ENCODE measurements at regions not wholly inside any gene's neighbourhood (a gene's known extent, or its start where the extent isn't known, plus 50 kb on each side); places are given as distances from the start of the nearest gene placed in this dataset.

DNA sequence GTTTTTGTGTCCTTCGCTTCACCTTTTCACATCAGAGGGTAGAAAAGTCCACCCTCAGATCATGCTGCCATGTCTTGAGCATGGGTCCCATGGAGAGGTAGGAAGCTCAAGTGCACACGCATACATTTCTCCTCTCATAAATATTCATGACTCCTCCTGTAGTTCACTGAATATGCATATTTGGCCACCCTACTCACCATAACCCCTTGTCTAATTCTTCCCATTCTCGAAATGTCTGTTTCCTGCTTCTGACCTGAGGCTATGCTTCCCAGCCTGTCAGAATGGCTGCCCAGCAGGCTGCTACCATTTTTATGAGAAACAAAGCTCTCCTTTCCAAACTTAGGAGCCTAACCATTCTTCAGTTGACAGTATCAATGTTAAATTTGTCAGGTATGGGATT, 86.5 kb downstream of the ADRA2C start:
- peak; percentile 81 for DNase-seq (ENCODE audit: low spot score)

DNA sequence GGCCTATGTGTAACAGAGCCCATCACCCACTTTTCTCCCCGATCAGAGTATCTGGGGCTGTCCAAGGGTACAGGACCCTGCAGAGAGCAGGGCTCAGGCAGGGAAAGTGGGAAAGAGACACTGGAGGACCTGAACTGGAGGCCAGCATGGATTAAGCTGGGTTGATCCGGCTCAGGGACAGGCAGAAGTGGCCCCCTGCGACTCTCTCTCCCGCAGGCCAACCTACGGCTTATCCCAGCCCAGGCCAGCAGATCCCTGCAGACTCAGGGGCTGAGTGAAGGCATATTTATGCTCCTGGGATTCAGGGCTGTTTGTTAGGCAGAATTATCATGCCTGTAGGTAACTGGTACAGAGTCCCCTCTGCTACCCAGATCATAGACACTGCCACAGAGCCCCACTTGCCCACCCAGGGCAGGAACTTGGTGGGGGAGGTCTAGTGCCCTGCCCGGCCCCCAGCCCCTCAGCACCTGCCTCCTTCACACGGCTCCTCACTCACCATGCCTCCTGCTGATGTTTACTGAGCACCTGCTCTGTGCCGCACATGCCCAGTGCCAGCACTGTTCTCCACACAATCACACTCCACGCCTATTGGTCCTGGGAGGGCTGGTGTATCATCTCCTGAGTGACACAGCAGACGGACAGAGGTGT, 87.3 kb downstream of the ADRA2C start:
- no peak for DNase-seq (ENCODE audit: low spot score)

DNA sequence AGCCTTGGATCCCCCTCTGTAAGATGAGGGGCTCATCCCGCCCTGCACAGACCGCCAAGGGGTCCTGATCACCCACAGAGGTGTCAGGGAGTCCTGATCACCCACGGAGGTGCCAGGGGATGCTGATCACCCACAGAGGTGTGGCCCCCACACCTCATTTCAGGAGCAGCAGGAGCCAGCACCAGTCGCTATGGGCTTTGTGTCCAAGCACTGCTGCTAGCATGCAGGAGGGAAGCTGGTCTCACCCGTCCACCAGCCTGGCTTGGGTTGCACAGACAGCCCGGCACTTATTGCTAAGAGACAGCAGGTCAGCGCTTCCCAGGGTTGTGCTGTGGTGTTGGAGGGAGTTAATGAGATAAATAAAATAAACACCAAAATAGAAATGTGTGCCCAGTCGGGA, 88.5 kb downstream of the ADRA2C start:
- DNase-seq (ENCODE audit: low spot score): no peak

DNA sequence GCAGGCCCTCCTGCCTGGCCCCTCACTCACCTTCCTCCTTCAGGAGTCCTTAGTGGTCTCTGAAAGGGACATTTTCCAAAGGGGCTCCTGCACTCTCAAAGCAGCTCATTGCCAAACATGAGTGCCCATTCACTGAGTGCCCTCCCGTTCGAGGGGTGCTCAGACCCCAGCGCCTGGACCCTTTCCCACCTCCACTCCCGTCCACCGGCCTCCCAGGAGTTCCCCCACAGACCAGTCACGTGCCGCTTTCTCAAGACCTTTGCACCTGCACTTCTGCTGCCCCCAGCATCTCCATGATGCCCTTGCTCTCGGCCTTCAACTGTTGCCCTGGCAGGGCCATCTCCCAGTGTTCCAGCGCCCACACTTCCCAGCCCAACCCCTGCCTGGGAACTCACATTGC, 89.5 kb downstream of the ADRA2C start:
- DNase-seq (ENCODE audit: low spot score): no peak

DNA sequence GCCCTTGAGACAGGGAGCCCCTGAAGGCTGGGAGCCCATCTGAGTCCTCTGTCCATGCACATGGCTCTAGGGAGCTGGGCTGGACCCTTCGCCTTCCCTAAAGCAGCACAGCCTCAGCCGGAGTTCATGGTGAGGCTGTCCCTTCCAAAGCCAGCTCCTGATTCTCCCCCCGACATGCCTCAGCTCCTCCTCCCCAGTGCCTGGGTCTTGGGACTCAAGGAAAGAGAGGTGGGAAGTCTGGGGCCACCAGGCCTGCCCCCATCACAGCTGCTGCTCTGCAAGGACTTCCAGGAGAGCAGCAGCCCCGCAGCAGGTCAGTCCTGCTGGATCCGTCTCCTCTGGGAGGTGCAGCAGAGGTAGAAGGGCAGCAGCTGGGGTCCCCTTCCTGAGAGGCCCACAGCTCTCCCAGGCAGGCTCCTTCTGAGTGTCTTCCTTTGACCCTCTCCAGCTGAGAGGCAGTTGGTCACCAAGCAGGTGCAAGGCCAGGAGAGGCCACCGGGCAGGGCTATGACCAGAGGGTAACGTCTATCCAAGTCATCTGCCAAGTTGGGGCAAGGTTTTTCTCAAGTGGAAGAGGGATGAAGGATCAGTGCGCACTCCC, 90.5 kb downstream of the ADRA2C start:
- DNase-seq (ENCODE audit: low spot score): no peak

DNA sequence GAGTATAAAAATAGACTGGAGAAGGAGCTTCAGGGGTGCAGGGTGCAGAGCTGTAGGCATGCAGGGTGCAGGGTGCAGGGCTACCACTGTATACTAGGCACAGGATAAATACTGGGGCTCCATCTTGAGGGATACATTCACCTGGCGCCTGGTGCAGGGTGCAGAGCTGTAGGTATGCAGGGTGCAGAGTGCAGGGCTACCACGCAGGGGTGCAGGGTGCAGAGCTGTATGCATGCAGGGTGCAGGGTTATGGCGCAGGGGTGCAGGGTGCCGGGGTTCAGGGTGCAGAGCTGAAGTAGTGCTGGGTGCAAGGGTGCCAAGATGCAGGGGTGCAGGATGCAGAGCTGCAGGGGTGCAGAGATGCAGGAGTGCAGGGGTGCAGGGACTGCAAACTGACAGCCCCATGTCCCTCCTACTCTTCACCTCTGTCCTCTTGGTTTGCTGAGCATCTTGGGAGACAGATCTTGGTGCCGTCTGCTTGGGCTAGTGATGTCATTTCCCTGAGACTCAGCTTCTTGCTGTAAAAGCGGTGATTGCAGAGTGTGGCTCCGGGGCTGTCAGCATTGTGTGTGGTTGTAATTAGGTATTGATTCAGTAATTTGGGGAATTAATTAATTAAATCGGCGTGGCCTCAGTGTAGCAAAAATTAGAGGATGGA, 91.2 kb downstream of the ADRA2C start:
- no peak for DNase-seq (ENCODE audit: low spot score)

DNA sequence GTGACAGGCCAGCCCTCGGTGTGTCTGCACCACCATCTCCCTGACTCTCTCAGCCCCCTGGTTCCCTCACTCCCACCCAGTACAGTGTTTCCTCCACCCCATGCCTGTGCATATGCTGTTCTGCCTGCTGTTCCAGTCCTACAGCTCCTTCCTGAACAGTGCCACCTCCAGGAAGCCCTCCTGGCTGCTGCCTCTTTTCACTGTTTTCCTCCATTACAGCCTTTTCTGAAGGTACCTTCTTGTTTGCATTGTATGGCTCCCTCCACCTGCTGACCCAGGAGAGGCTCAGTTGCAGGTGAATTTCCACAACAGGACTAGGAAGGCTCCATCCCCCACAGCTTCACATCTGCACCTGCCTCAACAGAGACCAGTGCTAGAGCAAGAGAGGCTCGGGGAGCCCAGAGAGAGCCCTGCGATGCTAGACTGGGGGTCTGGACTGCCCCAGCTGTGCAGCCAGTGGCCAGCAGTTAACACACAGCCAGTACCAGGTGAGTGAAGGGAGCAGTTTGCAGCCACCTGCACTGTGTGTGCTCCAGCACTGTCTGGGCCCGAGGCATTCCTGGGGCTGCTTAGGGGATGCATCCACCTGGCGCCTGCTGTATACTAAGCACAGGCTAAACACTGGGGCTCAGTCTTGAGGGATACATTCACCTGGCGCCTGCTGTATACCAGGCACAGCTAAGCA, 92.0 kb downstream of the ADRA2C start:
- no peak for DNase-seq (ENCODE audit: low spot score)

DNA sequence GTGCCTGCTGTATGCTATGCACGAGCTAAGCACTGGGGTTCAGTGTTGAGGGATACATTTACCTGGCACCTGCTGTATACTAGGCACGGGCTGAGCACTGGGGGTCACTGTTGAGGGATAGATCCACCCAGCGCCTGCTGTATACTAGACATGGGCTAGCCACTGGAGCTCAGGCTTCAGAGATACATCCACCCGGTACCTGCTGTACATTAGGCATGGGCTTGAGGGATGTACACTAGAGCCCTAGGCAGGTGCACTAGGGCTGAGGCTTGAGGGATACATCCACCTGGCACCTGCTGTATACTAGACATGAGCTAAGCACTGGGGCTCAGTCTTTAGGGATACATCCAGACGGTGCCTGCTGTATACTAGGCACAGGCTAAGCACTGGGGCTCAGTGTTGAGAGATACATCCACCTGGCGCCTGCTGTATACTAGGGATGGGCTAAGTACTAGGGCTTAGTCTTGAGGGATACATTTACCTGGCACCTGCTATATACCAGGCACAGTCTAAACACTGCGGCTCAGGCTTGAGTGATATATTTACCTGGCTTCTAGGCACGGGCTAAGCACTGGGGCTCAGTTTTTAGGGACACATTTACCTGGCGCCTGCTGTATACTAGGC, 92.7 kb downstream of the ADRA2C start:
- no peak for DNase-seq (ENCODE audit: low spot score)

DNA sequence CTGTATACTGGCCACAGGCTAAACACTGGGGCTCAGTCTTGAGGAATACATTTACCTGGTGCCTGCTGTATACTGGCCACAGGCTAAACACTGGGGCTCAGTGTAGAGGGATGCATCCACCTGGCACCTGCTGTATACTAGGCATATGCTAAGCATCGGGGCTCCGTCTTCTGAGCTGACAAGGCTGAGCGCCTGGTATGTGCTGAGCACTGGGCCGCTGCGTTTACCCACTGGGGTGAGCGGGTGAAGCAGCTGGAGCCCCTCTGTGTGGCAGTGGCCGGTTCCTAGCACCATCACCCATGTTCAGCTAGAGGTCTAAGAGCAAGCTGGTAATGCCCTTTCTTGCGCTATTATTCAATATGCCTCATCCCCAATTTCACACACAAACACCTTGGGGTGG, 93.4 kb downstream of the ADRA2C start:
- DNase-seq (ENCODE audit: low spot score): no peak

DNA sequence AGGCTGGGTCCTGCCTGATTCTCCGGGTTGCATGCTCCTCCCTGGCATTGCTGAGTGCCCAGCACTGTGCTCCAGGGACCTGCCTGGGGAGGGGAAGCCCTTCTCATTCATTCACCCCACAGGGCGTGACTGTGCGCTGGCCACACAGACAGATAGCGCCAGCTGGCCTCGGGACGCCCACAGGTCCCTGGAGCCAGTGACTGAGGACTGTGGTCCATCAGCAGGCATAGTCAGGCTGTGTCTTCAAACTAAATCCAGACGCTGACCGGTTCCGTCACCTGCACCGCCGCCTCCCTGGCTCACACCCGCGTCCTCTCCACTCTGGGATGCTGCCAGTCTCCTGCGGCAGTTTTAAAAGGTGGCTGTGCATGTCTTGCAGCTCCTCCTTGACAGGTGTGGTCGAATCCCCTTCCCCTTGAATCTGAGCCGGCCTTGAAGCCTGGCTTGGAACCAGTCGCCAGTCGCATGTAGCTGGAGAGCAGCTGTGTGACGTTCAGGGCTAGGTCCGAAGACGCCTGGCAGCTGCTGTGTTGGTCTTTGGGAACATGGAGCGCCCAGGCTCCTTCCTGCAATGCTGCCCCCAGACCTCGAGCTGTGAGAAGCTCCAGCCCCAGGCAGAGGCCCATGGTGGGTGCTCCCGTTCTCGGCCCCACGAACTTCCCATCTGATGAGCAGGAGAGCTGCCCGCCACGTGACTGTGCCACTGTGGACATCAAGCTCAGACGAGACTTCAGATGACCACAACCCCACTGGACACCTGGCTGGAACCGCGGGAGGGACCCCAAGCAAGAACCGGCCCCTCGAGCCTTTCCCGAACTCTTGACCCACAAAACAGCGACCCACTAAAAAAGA, 94.1 kb downstream of the ADRA2C start:
- no peak for DNase-seq (ENCODE audit: low spot score)

DNA sequence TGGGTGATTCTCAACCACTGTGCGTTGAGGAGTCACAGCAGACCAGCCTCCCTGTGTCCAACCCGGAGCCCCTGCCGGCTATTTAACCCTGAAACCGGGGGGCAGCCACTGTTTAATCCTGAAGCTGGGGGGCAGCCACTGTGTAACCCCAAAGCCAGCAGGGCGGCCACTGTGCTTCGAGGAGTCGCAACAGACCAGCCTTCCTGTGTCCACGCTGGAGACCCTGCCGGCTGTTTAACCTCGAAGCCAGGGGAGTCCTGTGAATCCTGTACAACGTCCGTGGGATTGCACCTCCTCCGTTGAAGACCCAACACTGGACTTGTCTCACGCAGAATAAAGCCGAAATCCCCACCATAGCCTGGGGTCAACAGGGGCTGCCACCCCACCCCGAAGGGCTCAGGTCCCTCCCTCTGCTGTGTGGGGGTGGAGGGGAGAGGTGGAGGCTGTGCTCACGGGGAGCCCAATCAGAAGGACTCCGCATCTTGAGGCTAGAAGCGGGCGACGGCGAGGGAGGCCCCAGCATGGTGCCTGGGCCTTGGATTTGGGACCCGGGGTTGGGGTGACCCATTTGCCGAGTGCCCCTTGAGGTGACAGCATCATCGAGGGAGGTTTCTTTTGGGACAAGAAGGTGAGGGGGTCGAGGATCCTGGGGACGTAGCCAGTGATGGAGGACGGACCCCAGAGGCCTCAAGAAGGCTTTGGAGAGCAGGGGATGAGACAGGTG, 94.9 kb downstream of the ADRA2C start:
- DNase-seq (ENCODE audit: low spot score): no peak

DNA sequence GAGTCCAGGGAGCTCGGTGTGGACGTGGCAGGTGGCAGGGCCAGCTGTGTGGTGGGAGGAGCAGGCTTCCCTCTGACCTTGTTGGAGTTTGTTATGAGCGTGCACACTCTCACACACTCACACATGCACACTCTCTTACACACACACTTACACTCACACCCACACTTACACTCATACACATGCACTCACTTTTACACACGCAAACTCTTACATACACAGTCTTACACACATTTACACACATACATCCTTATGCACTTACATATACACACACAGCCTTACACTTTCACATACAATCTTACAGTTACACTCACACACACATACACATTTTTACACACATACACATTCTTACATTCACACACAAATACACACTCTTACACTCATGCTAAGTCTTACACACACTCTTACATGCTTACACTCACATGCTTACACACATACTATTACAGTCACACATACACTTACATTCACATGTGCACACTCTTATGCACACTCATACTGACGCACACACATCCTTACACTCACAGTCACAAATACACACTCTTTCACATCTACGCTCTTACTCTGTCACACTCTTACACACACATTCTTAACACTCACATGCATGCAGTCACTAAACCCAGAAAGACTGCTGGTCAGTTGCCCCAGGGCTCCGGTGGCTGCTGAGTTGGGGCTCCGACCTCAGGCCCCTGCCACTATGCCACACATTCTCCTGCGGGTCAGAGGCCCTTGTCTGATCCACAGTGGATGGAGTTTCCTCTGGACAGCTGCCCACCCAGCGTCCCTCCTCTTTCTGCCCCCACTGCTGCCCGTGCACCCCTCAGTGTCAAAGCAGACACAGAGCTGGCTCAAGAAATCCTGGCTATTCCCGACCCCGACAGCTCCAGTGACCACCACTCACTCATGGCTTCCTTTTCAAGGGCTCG, 95.8 kb downstream of the ADRA2C start:
- no peak for DNase-seq (ENCODE audit: low spot score)

DNA sequence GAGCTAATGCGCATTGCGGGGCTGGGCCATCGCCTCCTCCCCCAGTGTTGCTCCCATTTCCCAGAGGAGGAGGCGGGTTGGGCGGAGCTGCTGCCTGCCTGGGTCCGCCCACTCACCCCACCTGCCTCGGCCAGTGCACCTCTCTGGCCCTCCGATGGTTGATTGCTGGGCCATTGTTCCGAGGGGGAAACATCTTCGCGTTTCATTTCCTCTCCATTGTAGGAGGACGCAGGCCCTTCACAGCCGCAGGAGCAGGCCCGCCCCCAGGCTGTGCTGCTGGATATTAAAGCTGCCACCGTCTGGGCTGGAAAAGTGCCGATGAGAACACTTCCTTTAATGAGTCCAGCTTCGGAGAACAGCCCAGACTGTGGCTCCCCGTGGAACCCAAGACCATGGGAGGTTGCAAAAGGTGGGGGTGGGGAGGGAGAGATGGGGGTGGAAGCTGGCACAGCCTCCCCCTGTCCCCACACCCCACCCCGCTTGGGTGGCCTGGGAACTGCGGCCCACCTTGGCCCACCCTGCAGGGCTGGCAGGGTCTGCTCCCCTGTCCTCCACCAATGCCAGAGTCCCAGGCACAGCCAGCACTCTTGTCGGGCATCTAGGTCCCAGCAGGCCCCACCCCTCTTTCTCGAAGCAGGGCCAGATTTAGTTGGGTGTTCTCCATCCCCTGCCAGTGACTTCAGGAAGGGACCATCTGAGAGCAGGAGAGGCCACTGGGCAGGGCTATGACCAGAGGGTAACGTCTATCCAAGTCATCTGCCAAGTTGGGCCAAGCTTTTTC, 96.6 kb downstream of the ADRA2C start:
- DNase-seq (ENCODE audit: low spot score): peak; percentile 83

DNA sequence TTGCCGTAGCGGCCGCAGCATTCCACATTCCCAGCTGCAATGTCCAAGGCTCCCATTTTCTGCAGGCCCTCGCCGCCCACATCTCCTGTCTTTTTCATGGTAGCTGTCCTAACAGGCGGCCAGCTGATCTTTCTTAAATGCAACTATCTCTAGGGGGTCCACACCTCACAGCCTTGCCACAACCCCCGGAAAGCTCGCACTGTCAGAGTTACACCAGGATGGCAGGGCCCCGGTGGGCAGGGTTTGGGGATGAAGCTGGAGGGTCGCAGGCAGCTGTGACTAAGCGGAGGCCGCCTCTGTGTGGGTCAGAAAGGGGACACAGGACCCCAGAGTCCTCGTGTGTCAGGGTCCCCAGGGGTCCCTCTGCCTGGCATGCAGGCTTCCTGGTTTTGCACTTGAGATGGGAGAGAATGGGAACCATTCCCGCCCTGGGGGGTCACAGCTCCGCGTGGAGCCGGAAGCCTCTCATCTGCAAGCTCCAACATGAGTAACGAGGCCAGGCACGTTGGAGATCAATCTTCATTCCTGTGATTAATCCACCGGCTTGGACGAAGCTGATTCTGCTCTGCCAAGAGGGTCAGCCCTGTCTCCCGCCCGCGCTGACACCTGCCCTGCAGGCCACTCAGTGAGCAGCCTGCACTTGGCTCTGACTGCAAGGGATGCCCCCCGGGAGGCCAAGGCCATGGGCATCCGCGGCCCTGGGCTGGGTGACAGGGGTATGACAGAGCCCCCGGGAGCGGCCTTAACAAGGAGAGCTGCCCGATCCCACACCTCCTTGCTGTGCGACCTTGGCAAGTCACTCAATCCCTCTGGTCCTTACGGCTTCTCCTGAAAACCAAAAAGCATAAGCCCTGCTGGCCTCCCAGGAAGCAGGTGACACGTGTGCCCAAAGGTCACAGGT, 97.9 kb downstream of the ADRA2C start:
- DNase-seq (ENCODE audit: low spot score): no peak

DNA sequence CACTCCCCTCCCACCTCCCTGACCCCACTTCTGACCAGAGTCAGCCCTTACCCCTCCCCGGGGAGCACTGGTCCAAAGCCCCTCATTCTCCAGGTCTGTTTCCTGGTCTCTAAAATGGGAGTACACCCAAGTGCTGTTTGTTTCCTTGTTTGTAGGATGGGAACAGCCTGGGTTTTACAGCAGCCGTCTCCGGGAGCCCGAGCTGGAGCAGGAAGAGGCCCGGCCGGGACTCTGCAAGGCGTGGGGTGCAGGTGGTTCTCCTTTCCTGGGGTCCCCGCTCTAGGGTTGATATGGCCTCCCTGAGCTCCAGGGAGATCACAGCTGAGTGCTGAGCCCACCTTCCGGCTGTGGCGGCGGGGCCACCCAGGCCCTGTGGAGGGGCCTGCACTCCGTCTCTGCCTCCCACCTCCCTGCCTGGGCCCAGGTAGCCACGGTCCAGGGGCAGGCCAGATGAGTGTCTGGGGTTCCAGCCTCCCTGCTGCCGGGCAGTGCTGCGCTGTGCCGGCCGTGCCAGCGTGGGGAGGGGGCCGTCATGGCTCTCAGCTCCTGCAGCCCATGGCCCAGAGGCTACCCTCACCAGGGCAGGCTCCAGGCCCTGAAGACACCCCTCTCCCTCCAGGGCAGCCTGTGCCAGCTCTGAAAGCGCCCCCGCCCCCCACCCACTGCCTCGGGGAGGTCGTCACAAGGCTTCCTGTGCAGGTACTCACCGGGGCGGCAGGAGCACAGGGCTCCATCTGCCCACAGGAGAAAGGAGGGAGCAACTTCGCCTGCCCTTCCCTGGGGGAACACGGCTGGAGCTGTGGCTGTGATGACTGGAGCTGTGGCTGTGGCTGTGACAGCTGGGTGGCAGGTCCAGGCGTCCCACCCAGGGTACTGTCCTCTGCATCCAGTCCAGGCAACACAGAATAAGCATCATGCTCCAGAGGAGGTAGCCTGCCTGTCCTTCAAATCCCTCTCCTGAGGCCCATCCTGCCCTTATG, 98.8 kb downstream of the ADRA2C start:
- DNase-seq (ENCODE audit: low spot score): no peak

DNA sequence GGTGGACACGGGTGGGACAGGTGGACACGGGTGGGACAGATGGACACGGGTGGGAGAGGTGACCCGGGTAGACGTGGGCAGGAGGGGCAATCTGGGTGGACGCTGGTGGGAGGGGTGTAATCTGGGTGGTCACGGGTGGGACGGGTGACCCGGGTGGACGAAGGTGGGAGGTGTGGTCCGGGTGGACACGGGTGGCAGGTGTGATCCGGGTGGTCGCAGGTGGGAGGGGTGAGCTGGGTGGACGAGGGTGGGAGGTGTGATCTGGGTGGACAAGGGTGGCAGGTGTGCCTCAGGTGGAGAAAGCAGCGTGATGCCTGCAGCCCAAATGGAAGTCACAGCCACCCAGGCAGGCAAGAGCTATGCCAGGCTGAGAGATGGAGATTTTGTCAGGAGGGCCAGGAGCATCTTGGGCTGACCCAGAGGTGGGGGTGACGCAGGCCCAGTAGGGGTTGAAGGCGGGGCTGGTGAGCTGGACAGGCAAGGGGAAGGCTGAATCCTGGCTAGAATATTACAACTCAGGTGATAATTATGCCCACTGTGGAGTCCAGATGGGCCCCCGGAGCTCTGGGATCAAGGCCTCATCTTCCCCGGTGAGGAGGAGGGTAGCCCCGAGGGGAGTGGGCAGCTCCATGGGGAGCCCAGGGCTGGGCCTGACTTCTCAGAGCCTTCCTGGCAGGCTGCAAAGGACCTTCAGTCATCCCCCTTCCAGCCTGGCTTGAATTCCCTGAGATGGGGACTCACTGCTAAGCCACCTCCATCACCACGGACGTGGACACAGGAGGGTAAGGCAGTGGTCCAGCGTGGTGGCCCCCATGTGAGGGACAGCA, 100.0 kb downstream of the ADRA2C start:
- DNase-seq (ENCODE audit: low spot score): no peak
